SJCRH30 (cell line): ENCODE measurements at regions not wholly inside any gene's neighbourhood (a gene's known extent, or its start where the extent isn't known, plus 50 kb on each side); places are given as distances from the start of the nearest gene placed in this dataset.

Source experiments
- DNase-seq, 2 experiments: peaks; one replicate each; pipeline ENCODE4 v3.0.0-alpha.2; 2015 to 2020
- H3K27ac ChIP-seq: fragments of 250-450 bp; sonication (Bioruptor Pico); 2 replicates; pipeline ENCODE4 v1.5.1; 2020; ENCODE audit warnings: mild to moderate bottlenecking, moderate library complexity
- H3K27me3 ChIP-seq: fragments of 250-450 bp; sonication (Bioruptor Pico); 2 replicates; pipeline ENCODE4 v1.5.1; 2020; ENCODE audit warnings: mild to moderate bottlenecking, moderate library complexity
- H3K36me3 ChIP-seq: fragments of 250-450 bp; sonication (Bioruptor Pico); 2 replicates; pipeline ENCODE4 v1.5.1; 2020; ENCODE audit warnings: mild to moderate bottlenecking, moderate library complexity
- H3K4me1 ChIP-seq: fragments of 250-450 bp; sonication (Bioruptor Pico); 2 replicates; pipeline ENCODE4 v1.5.1; 2020; ENCODE audit warnings: mild to moderate bottlenecking, moderate library complexity
- H3K4me3 ChIP-seq: fragments of 250-450 bp; sonication (Bioruptor Pico); 2 replicates; pipeline ENCODE4 v1.5.1; 2020; ENCODE audit warnings: mild to moderate bottlenecking, moderate library complexity
- H3K9me3 ChIP-seq: fragments of 250-450 bp; sonication (Bioruptor Pico); replicated peaks from 2 replicates; pipeline ENCODE4 v1.5.1; 2020; ENCODE audit warnings: mild to moderate bottlenecking, moderate library complexity

DNA sequence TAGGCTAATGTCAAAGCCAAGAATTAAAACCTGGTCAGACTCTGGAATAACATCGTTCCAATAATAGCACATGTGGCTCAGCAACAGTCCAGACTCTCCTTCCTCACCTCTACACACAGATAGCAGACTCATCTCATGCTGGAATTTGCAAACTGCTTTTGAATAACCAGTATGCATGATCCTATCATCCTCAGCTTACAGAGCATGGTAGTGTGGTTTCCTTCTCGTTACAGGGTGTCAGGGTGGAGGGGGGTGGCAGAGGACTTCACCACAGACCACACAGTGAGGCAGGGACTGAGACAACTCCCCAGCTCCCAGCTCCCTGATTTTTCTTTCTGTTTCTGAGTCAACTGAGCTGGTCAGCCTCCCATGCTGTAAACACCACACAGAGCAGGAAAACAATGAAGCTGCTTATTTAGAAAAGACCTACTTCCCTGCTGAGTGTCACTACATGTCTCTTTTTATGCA is 101.6 kb downstream of the RPL22L1 start:
- no peaks in the 10 kb centered on the region for H3K9me3 ChIP-seq
- no peaks in the 10 kb centered on the region for H3K27me3 ChIP-seq
- peaks cover 12% of the 10 kb centered on the region for H3K4me1 ChIP-seq
- H3K36me3 ChIP-seq: no peaks in the 10 kb centered on the region
- DNase-seq: peak; percentile 36 to 45
- H3K27ac ChIP-seq: no peak overlapping the region
- H3K4me3 ChIP-seq: no peak overlapping the region

DNA sequence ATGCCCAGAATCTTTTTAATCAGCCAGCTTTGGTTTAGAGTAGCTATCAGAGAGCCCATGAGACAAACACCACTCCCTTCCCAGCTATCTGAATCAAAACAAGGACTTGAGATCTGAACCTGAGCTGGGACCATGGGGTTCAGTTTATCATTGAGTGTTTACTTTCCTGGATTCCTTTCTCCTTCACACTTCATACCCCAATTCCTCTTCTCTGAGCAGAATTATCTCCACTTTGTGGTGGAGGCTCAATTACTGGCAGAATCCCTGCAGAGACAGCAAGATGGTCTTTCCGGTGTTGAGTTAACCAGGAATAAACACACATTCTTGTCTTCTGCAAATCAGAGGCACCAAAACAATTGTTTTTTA is 102.4 kb downstream of the RPL22L1 start:
- H3K27me3 ChIP-seq: no peaks in the 10 kb centered on the region
- H3K4me1 ChIP-seq: peaks cover 12% of the 10 kb centered on the region
- no peak for DNase-seq
- no peaks in the 10 kb centered on the region for H3K36me3 ChIP-seq
- no peak overlapping the region for H3K27ac ChIP-seq
- no peak overlapping the region for H3K4me3 ChIP-seq
- no peaks in the 10 kb centered on the region for H3K9me3 ChIP-seq

DNA sequence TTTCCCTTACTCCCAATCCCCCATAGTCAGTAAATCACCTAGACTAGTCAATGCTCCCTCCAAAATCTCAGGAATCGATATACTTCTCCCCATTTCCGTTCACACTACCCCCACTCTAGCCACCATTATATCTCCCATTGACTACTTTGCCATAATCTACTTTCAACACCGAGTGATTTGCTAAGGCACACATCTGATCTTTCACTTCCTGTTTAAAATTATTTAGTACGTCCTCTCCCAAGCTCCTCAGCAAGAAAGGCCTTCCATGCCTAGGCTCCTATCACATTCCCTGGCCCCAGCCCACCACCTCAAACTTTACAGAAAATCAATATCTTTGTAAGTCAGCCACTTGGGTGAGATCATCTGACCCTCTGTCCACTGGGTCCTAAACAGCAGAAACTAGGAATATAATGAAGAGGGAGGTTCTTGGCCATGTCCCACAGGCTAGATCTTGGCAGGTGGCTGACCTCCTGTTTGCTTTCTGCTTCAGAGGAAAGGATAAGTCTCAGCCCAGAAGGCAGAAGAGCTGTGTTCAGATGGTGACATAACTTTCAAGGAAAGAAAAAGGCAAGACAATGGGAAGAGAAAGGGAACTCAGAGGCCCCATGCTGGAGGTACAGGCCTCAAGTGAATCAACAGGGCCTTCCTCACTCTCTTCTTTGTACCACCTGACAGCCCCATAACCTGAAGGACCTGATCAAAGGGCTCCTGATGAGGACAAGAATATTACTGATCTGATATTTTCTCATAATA is 103.0 kb downstream of the RPL22L1 start:
- no peak for DNase-seq
- Histone ChIP-seq H3K4me1 (peaks cover 12% of the 10 kb centered on the region), H3K27me3 (no peaks in the 10 kb centered on the region), H3K27ac (no peak overlapping the region), H3K9me3 (no peaks in the 10 kb centered on the region), H3K4me3 (no peak overlapping the region), H3K36me3 (no peaks in the 10 kb centered on the region)

DNA sequence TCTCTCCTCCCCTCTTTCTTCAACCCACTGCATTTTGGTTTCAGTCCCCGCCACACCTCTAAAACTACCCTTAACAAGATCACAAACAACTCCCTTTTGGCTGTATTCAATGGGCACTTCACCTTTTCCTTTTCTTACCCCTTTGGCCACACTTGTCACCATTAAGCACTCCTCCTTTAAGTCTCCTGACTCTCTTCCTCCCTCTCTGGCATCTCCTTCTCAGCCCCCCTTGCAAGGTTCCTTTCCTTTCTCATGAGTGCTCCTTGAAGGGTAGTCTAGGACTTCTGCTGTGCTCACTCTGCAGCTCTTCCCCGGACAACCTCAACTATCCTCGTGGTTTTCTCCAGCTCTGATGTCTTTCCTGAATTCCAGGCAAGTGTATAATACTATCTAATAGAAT is 103.7 kb downstream of the RPL22L1 start:
- H3K4me3 ChIP-seq: no peak overlapping the region
- H3K27ac ChIP-seq: no peak overlapping the region
- H3K9me3 ChIP-seq: no peaks in the 10 kb centered on the region
- H3K36me3 ChIP-seq: no peaks in the 10 kb centered on the region
- no peak for DNase-seq
- peaks cover 12% of the 10 kb centered on the region for H3K4me1 ChIP-seq
- no peaks in the 10 kb centered on the region for H3K27me3 ChIP-seq

DNA sequence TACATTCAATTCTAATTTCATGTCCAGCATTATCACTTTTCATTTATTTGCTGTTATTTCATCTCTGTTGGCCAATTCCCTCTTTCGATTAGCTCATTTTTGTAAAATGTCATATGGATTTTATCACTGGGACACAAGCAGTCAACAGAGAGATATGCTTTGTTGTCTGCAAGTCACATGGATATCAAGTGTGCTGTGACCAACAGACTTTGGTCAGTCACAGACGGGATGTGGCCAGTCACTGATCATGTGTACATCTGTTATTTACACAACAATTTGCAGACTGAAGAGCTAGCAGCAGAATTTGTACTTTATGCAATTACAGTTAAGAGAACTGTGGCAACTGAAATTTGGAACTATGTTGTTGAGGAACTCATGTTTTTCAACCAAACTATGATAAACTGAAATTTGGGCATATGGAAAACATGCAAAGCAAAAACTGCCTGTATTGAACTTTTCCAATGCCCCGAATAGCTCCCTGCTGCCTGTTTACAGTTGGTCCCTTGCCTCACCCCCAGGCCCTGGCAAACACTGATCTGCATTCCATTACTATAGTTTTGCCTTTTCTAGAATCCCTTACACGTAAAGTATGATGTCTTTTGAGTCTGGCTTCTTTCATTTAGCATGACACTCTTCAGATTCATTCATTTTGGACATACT is 104.4 kb downstream of the RPL22L1 start:
- Histone ChIP-seq H3K9me3 (no peaks in the 10 kb centered on the region), H3K27me3 (no peaks in the 10 kb centered on the region), H3K4me1 (peaks cover 12% of the 10 kb centered on the region), H3K27ac (no peak overlapping the region), H3K36me3 (no peaks in the 10 kb centered on the region), H3K4me3 (no peak overlapping the region)
- DNase-seq: no peak

DNA sequence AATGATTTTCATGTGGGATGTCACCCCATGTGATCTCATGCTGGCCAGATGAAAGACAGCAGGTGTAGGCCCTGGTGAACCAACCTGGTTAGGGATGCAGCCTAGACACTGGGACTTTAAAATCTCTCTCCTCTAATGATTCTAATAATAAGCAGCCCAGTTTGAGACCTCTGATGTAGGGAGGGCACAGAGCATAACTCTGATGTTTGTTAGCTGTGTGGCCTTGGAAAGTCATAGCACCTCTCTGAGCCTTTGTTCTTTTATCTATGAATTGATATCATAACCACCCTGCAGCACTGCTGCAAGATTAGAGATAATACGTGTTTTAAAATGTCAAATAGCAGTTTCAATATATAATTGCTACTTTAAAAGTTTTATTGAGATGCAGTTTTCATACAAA is 106.0 kb downstream of the RPL22L1 start:
- Histone ChIP-seq H3K4me1 (peaks cover 15% of the 10 kb centered on the region), H3K36me3 (no peaks in the 10 kb centered on the region), H3K9me3 (no peaks in the 10 kb centered on the region), H3K27ac (no peak overlapping the region), H3K4me3 (no peak overlapping the region), H3K27me3 (no peaks in the 10 kb centered on the region)
- DNase-seq: no peak

DNA sequence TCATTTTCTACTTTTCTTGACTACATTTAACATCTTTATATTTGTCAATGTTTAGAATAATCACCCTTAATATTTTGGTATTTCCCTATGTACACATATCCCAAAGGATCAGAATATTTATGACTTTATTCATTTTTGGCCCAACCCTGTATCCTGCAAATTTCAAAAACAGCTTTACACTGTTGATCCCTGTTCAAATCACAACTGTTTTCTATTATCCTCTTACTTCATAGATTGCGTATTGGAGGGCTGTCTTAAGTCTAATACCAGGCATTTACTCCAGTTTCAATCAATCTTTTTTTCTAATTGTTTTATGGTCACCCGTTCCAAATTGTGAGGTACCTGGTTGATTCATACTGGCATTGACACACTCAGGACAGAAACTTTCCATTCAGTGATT is 107.9 kb downstream of the RPL22L1 start:
- H3K4me3 ChIP-seq: no peak overlapping the region
- no peak for DNase-seq
- no peaks in the 10 kb centered on the region for H3K36me3 ChIP-seq
- H3K9me3 ChIP-seq: no peaks in the 10 kb centered on the region
- H3K4me1 ChIP-seq: peaks cover 3% of the 10 kb centered on the region; the same call in 1 of the 2 replicates
- no peak overlapping the region for H3K27ac ChIP-seq
- H3K27me3 ChIP-seq: no peaks in the 10 kb centered on the region

DNA sequence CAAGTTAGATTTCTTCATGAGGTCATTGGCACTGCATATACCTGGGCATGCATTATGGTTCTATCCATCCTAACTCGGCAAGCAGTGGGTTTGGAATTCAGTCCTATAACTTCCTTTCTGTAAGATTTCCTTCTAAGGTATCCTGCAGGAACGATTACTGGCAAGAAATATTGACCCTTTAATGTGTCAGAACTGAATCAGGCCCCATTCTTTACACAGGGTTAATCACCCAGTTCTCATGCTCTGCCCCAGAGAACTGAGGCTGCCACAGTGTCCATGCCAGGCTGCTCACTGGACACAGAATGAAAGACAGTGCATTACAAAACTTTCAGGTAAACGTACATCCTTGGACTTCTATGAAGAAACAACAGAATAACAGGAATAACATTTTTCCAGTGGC is 108.9 kb downstream of the RPL22L1 start:
- no peaks in the 10 kb centered on the region for H3K27me3 ChIP-seq
- H3K4me1 ChIP-seq: peaks cover 3% of the 10 kb centered on the region; the same call in 1 of the 2 replicates
- H3K9me3 ChIP-seq: no peaks in the 10 kb centered on the region
- no peak for DNase-seq
- no peak overlapping the region for H3K4me3 ChIP-seq
- H3K27ac ChIP-seq: no peak overlapping the region
- no peaks in the 10 kb centered on the region for H3K36me3 ChIP-seq

DNA sequence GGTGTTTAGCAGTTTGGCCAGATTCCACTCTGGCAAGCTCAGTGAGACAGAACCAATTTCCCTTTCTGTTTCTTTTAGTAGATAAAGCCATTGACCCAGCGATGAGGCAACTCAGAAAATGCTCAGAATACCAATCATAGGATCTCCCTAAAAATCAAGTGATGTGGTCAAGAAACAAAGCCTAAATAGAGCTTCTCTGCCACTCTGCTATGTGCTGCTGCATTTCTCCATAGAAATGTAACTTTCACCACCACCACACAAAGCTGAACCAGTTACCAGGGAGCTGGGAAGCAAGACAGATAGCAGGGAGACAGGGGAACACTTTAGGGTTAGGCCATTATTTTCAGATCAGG is 109.8 kb downstream of the RPL22L1 start:
- DNase-seq: no peak
- H3K4me3 ChIP-seq: no peak overlapping the region
- no peak overlapping the region for H3K27ac ChIP-seq
- H3K9me3 ChIP-seq: no peaks in the 10 kb centered on the region
- H3K36me3 ChIP-seq: no peaks in the 10 kb centered on the region
- H3K27me3 ChIP-seq: no peaks in the 10 kb centered on the region
- peaks cover 3% of the 10 kb centered on the region; the same call in 1 of the 2 replicates for H3K4me1 ChIP-seq

DNA sequence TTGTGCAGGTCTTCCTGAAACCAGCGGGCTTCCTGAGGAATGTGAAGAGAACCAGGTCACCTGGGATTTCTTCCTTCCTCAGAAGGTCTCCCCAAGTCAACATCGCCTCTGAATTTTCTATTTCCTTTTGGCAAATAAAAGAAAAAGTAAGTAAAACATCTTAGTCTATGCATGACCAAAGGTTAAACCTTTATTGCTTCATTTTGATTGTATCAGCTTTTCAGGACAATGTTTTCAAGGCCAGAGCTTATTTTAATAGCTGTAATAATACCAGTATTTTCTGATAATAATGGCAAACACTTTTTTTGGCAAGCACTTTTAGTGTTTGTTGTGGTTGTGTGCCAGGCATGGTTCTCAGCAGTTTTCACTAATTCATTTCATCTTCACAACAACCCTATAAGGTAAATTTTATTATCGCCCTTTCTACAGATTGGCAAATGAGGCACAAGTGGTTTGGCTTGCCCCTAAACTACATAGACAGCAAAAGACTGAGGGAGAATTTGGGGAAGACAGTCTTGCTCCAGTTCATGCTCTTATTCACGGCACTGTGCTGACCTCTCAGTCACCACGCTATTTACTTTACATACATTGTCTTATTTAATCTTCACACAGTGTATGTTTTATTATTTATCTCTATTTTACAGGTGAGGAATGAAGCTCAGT is 110.4 kb downstream of the RPL22L1 start:
- Histone ChIP-seq H3K27me3 (no peaks in the 10 kb centered on the region), H3K4me3 (no peak overlapping the region), H3K36me3 (no peaks in the 10 kb centered on the region), H3K27ac (no peak overlapping the region), H3K9me3 (no peaks in the 10 kb centered on the region), H3K4me1 (peaks cover 3% of the 10 kb centered on the region; the same call in 1 of the 2 replicates)
- DNase-seq: no peak

DNA sequence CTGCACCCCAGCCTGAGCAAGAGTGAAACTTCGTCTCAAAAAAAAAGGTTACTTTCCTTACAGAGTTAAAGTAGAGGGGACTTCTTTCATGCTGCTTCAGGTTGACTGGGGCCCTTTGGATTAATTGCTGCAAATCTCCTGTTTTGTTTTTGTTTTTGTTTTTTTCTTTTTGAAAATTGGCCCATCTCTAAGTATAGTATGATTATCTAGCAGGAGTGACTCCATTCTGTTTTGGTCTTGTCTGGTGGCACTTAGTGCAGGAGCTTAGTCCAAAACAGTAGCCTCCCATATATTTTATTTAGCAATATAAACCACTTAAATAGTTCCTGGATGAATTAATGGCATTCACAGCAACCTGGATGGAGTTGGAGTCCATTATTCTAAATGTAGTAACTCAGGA is 113.0 kb downstream of the RPL22L1 start:
- H3K9me3 ChIP-seq: no peaks in the 10 kb centered on the region
- DNase-seq: no peak
- H3K36me3 ChIP-seq: no peaks in the 10 kb centered on the region
- no peak overlapping the region for H3K27ac ChIP-seq
- peaks cover 27% of the 10 kb centered on the region for H3K4me1 ChIP-seq
- no peak overlapping the region for H3K4me3 ChIP-seq
- no peaks in the 10 kb centered on the region for H3K27me3 ChIP-seq

DNA sequence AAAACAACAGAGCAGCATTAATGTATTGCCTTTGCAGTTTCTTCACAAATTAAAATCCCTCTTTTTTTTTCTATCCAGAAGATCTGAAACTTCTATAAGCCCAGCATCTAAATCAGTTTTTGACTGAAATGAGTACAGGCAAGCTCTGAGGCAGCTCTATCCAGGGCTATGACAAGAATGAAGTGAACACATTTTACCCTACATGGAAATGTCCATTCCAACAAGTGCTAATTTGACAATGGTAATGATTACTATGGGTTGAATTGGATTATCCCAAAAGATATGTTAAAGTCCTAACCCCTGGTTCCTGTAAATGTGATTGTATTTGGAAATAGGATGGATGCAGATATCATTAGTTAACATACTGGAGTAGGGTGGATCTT is 115.7 kb downstream of the RPL22L1 start:
- DNase-seq: no peak
- H3K27me3 ChIP-seq: no peaks in the 10 kb centered on the region
- peaks cover 48% of the 10 kb centered on the region for H3K4me1 ChIP-seq
- no peak overlapping the region for H3K4me3 ChIP-seq
- no peak overlapping the region for H3K27ac ChIP-seq
- no peaks in the 10 kb centered on the region for H3K36me3 ChIP-seq
- H3K9me3 ChIP-seq: no peaks in the 10 kb centered on the region

DNA sequence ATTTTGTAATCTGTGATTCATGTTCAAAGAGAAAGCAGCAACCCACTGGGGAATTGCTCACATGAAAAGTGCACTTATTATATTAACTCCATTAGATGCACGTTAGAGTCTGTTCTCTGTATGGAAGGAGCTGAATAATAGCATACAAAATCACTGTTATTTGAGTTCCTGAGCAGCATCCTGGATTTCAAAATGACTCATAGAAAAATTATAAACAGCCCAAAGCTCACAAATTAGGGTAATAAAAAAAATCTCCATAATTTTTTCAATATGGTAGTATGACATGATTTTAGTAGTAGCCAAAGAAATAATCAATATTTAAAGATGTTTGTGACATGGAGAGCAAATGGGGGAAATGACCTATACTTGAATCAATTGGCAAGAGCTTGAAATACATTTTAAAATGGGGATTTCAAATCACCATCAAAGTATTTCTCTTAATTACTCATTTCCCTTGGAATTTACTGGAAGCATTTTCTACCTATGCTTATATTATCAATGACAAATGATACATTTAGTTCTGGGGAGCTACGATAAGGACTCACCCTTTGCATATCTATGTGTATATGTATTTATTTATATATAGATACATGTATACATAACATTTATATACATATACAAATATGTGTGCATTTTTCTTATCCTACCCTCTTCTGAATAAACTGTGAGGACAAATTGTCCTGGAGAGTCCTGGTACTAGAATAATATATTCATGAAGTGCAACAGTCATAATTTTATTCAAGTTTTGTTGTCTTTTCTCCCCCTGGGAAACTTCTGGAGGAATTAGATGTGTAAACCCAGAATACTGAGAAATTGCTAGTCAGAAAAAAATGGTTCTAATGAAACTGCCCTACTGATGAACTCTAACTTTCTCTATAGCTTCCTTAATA is 116.3 kb downstream of the RPL22L1 start:
- Histone ChIP-seq H3K27ac (peak overlapping the region; percentile 90), H3K9me3 (no peaks in the 10 kb centered on the region), H3K4me1 (peaks cover 51% of the 10 kb centered on the region), H3K27me3 (no peaks in the 10 kb centered on the region), H3K4me3 (no peak overlapping the region), H3K36me3 (no peaks in the 10 kb centered on the region)
- DNase-seq: no peak

DNA sequence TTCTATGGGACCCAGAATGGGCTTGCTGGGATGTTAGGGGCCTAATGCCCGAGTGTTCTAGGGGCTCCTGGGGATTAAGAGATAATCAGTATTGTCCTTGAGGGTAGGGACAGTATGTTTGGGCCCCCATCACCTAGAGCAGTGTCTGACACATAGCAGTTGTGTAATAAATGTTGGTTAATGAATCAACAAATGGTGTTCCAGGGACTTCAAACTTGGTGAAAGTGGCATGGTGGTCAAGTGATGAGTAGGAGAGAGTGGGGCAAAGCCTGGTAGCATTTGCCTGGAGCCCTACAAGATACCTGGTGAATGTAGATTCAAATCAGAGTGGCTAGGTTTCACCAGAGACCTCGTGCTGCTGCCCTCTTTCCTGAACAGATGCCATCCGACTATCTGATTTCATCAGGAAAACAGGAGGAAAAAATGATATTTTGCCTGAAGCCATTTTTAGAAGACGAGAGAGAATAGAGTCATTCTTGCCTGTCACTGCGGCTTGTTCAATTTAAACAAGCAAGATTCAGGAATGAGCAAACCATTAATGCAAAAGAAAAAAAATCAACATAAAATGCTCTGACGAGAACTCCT is 117.3 kb downstream of the RPL22L1 start:
- H3K4me3 ChIP-seq: no peak overlapping the region
- no peaks in the 10 kb centered on the region for H3K9me3 ChIP-seq
- H3K4me1 ChIP-seq: peaks cover 51% of the 10 kb centered on the region
- peak overlapping the region; percentile 90 for H3K27ac ChIP-seq
- DNase-seq: peak in 1 of 2 experiments; percentile 38
- H3K27me3 ChIP-seq: no peaks in the 10 kb centered on the region
- no peaks in the 10 kb centered on the region for H3K36me3 ChIP-seq
